DND-41 (cell line): ENCODE measurements at regions not wholly inside any gene's neighbourhood (a gene's known extent, or its start where the extent isn't known, plus 50 kb on each side); places are given as distances from the start of the nearest gene placed in this dataset.

ENCODE experiments used
- ATAC-seq: fragments of 200-7000 bp; cut with Tn5 transposase; 3 replicates; pipeline ENCODE4 v1.9.1; 2021; ENCODE audit warnings: low read depth; ENCODE audit not compliant: insufficient read depth
- DNase-seq: peaks from one replicate; pipeline ENCODE4 v3.0.0-alpha.2; 2020
- H2AFZ ChIP-seq: 2 replicates; pipeline ENCODE4 v1.6.0; 2012; ENCODE audit warnings: low read depth, low read length
- H3K27ac ChIP-seq: 2 replicates; pipeline ENCODE4 v1.5.1; 2012; ENCODE audit warnings: low read length, inconsistent platforms
- H3K27me3 ChIP-seq: fragments of 200-600 bp; sonication (generic); 2 replicates; pipeline ENCODE4 v1.6.0; 2012; ENCODE audit warnings: low read length, mild to moderate bottlenecking, inconsistent platforms; ENCODE audit not compliant: insufficient read depth, poor library complexity
- H3K36me3 ChIP-seq: 2 replicates; pipeline ENCODE4 v1.5.1; 2012; ENCODE audit warnings: low read length, inconsistent platforms; ENCODE audit not compliant: insufficient read depth
- H3K4me1 ChIP-seq: 2 replicates; pipeline ENCODE4 v1.5.1; 2012; ENCODE audit warnings: mild to moderate bottlenecking, low read length; ENCODE audit not compliant: insufficient read depth
- H3K4me2 ChIP-seq: 2 replicates; pipeline ENCODE4 v1.6.0; 2012; ENCODE audit warnings: mild to moderate bottlenecking, moderate library complexity, low read length, inconsistent platforms; ENCODE audit not compliant: insufficient read depth
- H3K4me3 ChIP-seq, 2 experiments: fragments of 200-600 bp in 1 of 2; shearing (Covaris generic) in 1 of 2; 2 replicates each; pipeline ENCODE4 v1.5.1; 2012 to 2016; ENCODE audit warnings: inconsistent platforms in 2 of 2, low read length in 2 of 2, mild to moderate bottlenecking in 2 of 2, low read depth in 1 of 2, moderate library complexity in 1 of 2
- H3K79me2 ChIP-seq: 2 replicates; pipeline ENCODE4 v1.6.0; 2012; ENCODE audit warnings: low read length, inconsistent platforms; ENCODE audit not compliant: insufficient read depth
- H3K9ac ChIP-seq: 2 replicates; pipeline ENCODE4 v1.6.0; 2012; ENCODE audit warnings: low read depth, mild to moderate bottlenecking, inconsistent platforms, low read length, moderate library complexity
- H3K9me3 ChIP-seq: 2 replicates; pipeline ENCODE4 v1.5.1; 2012; ENCODE audit warnings: low read length, moderate library complexity, mild to moderate bottlenecking, inconsistent platforms; ENCODE audit not compliant: insufficient read depth, severe bottlenecking
- H4K20me1 ChIP-seq: 2 replicates; pipeline ENCODE4 v1.6.0; 2012; ENCODE audit warnings: low read length; ENCODE audit not compliant: insufficient read depth
- CTCF ChIP-seq: IDR thresholded peaks from 2 replicates; pipeline ENCODE4 v1.5.1; 2012; ENCODE audit warnings: borderline replicate concordance, low read length, moderate library complexity, mild to moderate bottlenecking; ENCODE audit not compliant: poor library complexity, severe bottlenecking; ENCODE audit errors: extremely low read depth
- EZH2 ChIP-seq: IDR thresholded peaks from 3 replicates; pipeline ENCODE4 v1.6.1; 2012; ENCODE audit warnings: borderline replicate concordance, low read depth, mild to moderate bottlenecking, moderate library complexity, low read length, inconsistent platforms; ENCODE audit not compliant: severe bottlenecking

GRCh38 chr5:164184158-164184557 is 678.7 kb downstream of the MAT2B start:
- Histone ChIP-seq H3K79me2 (no peaks in the 10 kb centered on the region), H3K27ac (no peak overlapping the region), H3K27me3 (no peaks in the 10 kb centered on the region), H3K9ac (no peak overlapping the region), H3K9me3 (no peaks in the 10 kb centered on the region), H3K4me3 (no peak overlapping the region), H3K4me2 (no peak overlapping the region), H3K4me1 (no peaks in the 10 kb centered on the region), H4K20me1 (no peaks in the 10 kb centered on the region), H2AFZ (no peak overlapping the region), H3K36me3 (no peaks in the 10 kb centered on the region)
- TF ChIP-seq CTCF (no peak), EZH2 (no peak)
- no peak for ATAC-seq
- no peak for DNase-seq

- Histone ChIP-seq H2AFZ (no peak overlapping the region), H3K36me3 (no peaks in the 10 kb centered on the region), H3K4me1 (no peaks in the 10 kb centered on the region), H3K4me2 (no peak overlapping the region), H3K27me3 (no peaks in the 10 kb centered on the region), H3K9ac (no peak overlapping the region), H4K20me1 (no peaks in the 10 kb centered on the region), H3K9me3 (no peaks in the 10 kb centered on the region), H3K79me2 (no peaks in the 10 kb centered on the region), H3K4me3 (no peak overlapping the region), H3K27ac (no peak overlapping the region)
- TF ChIP-seq EZH2 (no peak), CTCF (no peak)
- ATAC-seq (no peak), DNase-seq (no peak)
Observed at GRCh38 chr5:164185000-164185399, 679.6 kb downstream of the MAT2B start.

GRCh38 chr5:164186550-164186949 is 681.1 kb downstream of the MAT2B start:
- no peaks in the 10 kb centered on the region for H3K27me3 ChIP-seq
- H3K4me1 ChIP-seq: no peaks in the 10 kb centered on the region
- H3K9me3 ChIP-seq: no peaks in the 10 kb centered on the region
- no peak overlapping the region for H3K4me2 ChIP-seq
- H3K36me3 ChIP-seq: no peaks in the 10 kb centered on the region
- no peak overlapping the region for H3K27ac ChIP-seq
- no peak overlapping the region for H3K9ac ChIP-seq
- H4K20me1 ChIP-seq: no peaks in the 10 kb centered on the region
- TF ChIP-seq EZH2: no peak
- TF ChIP-seq CTCF: no peak
- ATAC-seq: no peak
- H3K4me3 ChIP-seq: no peak overlapping the region
- no peak overlapping the region for H2AFZ ChIP-seq
- H3K79me2 ChIP-seq: no peaks in the 10 kb centered on the region
- no peak for DNase-seq

- no peaks in the 10 kb centered on the region for H3K4me1 ChIP-seq
- no peak overlapping the region for H3K9ac ChIP-seq
- H3K4me3 ChIP-seq: no peak overlapping the region
- no peak overlapping the region for H3K4me2 ChIP-seq
- no peaks in the 10 kb centered on the region for H3K9me3 ChIP-seq
- no peaks in the 10 kb centered on the region for H3K36me3 ChIP-seq
- H3K79me2 ChIP-seq: no peaks in the 10 kb centered on the region
- H4K20me1 ChIP-seq: no peaks in the 10 kb centered on the region
- no peak overlapping the region for H3K27ac ChIP-seq
- DNase-seq: no peak
- TF ChIP-seq EZH2: no peak
- TF ChIP-seq CTCF: no peak
- no peak overlapping the region for H2AFZ ChIP-seq
- no peak for ATAC-seq
- no peaks in the 10 kb centered on the region for H3K27me3 ChIP-seq
Observed at GRCh38 chr5:164187785-164188184, 682.4 kb downstream of the MAT2B start.
